HepG2 (cell line): ENCODE measurements at regions not wholly inside any gene's neighbourhood (a gene's known extent, or its start where the extent isn't known, plus 50 kb on each side); places are given as distances from the start of the nearest gene placed in this dataset.
A peak's percentile ranks its signal among the peaks of the same experiment; 100 is the strongest.

ENCODE experiments used
- ATAC-seq: fragments of 200-7000 bp; cut with Tn5 transposase; 3 replicates; pipeline ENCODE4 v1.9.1; 2020; ENCODE audit warnings: mild to moderate bottlenecking, moderate library complexity
- BruUV-seq: library from RNA; stranded (reverse); fragments of 400-500 nt; replicated peaks from 2 replicates; lab custom pipeline; 2021; lab: Mats Ljungman, UMichigan
- CTCF ChIA-PET: fragments of 300-600 bp; formaldehyde crosslinking; extraction: SDS; loops from one replicate; lab custom pipeline; 2021; ENCODE audit warnings: low total read pairs, inconsistent platforms, low intra/inter-chr PET ratio; lab: Yijun Ruan, JAX
- POLR2A ChIA-PET: fragments of 350-600 bp; sonication (Branson Sonifier 250); formaldehyde crosslinking; loops from one replicate; lab custom pipeline; 2020; ENCODE audit warnings: antibody characterized with exemption, inconsistent platforms; lab: Yijun Ruan, JAX
- DNase-seq: peaks from one replicate; pipeline ENCODE4 v3.0.0-alpha.2; 2015; ENCODE audit warnings: low spot score
- FAIRE-seq: peaks from 3 replicates; lab custom pipeline; 2011; peaks lifted over from hg19 to GRCh38; lab: Jason Lieb, UNC
- H2AFZ ChIP-seq: one replicate; pipeline ENCODE4 v1.6.1; 2011; ENCODE audit warnings: low read length, inconsistent platforms
- H3K27ac ChIP-seq: fragments of 300-600 bp; 3 replicates; pipeline ENCODE4 v1.8.0; 2011; ENCODE audit warnings: mixed run types, mild to moderate bottlenecking, mixed read lengths, low read length, inconsistent platforms; ENCODE audit not compliant: insufficient read depth; ENCODE audit errors: extremely low read length
- H3K27me3 ChIP-seq, 2 experiments: fragments of 200-600 bp in 1 of 2; 2 replicates in 1 of 2; 3 replicates in 1 of 2; pipeline versions ENCODE4 v1.6.0 to v1.8.0; 2011; ENCODE audit warnings: low read length in 2 of 2, mild to moderate bottlenecking in 2 of 2, moderate library complexity in 2 of 2, inconsistent platforms in 1 of 2; ENCODE audit not compliant: insufficient read depth in 2 of 2, control insufficient read depth in 1 of 2
- H3K36me3 ChIP-seq, 2 experiments: fragments of 200-600 bp in 1 of 2; replicated peaks in 1 of 2; 2 replicates in 1 of 2; 3 replicates in 1 of 2; pipeline versions ENCODE4 v1.5.1 to v1.8.0; 2011; ENCODE audit warnings: low read length in 2 of 2, inconsistent platforms in 1 of 2; ENCODE audit not compliant: insufficient read depth in 2 of 2, control insufficient read depth in 1 of 2
- H3K4me1 ChIP-seq: 2 replicates; pipeline ENCODE4 v1.5.1; 2012; ENCODE audit warnings: low read length, inconsistent platforms; ENCODE audit not compliant: insufficient read depth
- H3K4me2 ChIP-seq: 2 replicates; pipeline ENCODE4 v1.6.0; 2011; ENCODE audit warnings: low read depth, low read length, inconsistent platforms
- H3K4me3 ChIP-seq, 3 experiments: fragments of 200-600 bp in 1 of 3; sonication (generic), shearing (Covaris generic) in 1 of 3; replicated peaks in 1 of 3; 2 replicates each; pipeline ENCODE4 v1.5.1; 2011 to 2016; ENCODE audit warnings: low read length in 3 of 3, inconsistent platforms in 2 of 3, low read depth in 2 of 3, mild to moderate bottlenecking in 2 of 3, control low read depth in 1 of 3, mixed read lengths in 1 of 3; ENCODE audit not compliant: insufficient read depth in 1 of 3
- H3K79me2 ChIP-seq: one replicate; pipeline ENCODE4 v1.6.1; 2011; ENCODE audit warnings: low read length, inconsistent platforms; ENCODE audit not compliant: insufficient read depth
- H3K9ac ChIP-seq: 2 replicates; pipeline ENCODE4 v1.6.0; 2011; ENCODE audit warnings: mild to moderate bottlenecking, low read depth, low read length, inconsistent platforms; ENCODE audit not compliant: insufficient read depth
- H3K9me3 ChIP-seq: 2 replicates; pipeline ENCODE4 v1.5.1; 2012; ENCODE audit warnings: mild to moderate bottlenecking, low read length
- H4K20me1 ChIP-seq: 2 replicates; pipeline ENCODE4 v1.6.0; 2011; ENCODE audit warnings: inconsistent platforms, mild to moderate bottlenecking, low read length, moderate library complexity; ENCODE audit not compliant: insufficient read depth
- E2F5 ChIP-seq: sonication (generic); formaldehyde crosslinking; conservative IDR thresholded peaks from 2 replicates; pipeline ENCODE4 v1.4.0; 2020; ENCODE audit warnings: missing genetic modification reagents
- FOSL2 ChIP-seq: sonication (generic); formaldehyde crosslinking; IDR thresholded peaks from 2 replicates; pipeline ENCODE4 v1.4.0; 2020; ENCODE audit warnings: missing genetic modification reagents
- PAX8 ChIP-seq: sonication (generic); formaldehyde crosslinking; IDR thresholded peaks from 2 replicates; pipeline ENCODE4 v1.8.0; 2022; ENCODE audit warnings: mild to moderate bottlenecking, missing genetic modification reagents, borderline replicate concordance
- SMARCC2 ChIP-seq: fragments of 450-650 bp; IDR thresholded peaks from 2 replicates; pipeline ENCODE4 v1.6.1; 2017; ENCODE audit warnings: antibody characterized with exemption, mild to moderate bottlenecking
- TARDBP ChIP-seq: sonication (generic); formaldehyde crosslinking; IDR thresholded peaks from 2 replicates; pipeline ENCODE4 v1.8.0; 2022; ENCODE audit warnings: mild to moderate bottlenecking, missing genetic modification reagents
- TCF7L2 ChIP-seq: IDR thresholded peaks from 2 replicates; pipeline ENCODE4 v1.6.1; 2011; ENCODE audit warnings: mild to moderate bottlenecking, low read depth, low read length, moderate library complexity
- ZBTB4 ChIP-seq: sonication (generic); formaldehyde crosslinking; IDR thresholded peaks from 2 replicates; pipeline ENCODE4 v1.4.0; 2020; ENCODE audit warnings: missing genetic modification reagents, mild to moderate bottlenecking, borderline replicate concordance
- ZNF652 ChIP-seq: IDR thresholded peaks from 2 replicates; pipeline ENCODE4 v1.6.1; 2016; ENCODE audit warnings: low read depth, borderline replicate concordance
- ZNF737 ChIP-seq: sonication (generic); formaldehyde crosslinking; IDR thresholded peaks from 2 replicates; pipeline ENCODE4 v1.5.0; 2020; ENCODE audit warnings: missing genetic modification reagents, mild to moderate bottlenecking, borderline replicate concordance
- WGBS: methylation state at CpG from one replicate; pipeline ENCODE4 v1.1.6; 2017; ENCODE audit warnings: low lambda C conversion rate; 5-methylcytosine and 5-hydroxymethylcytosine counted together
- in situ Hi-C: cut with HindIII; loops from 2 replicates; pipeline ENCODE4 v1.10.0; 2017; ENCODE audit warnings: low pct_unique_long_range_greater_than_20kb; ENCODE audit not compliant: extremely low pct_ligation_motif_present
- intact Hi-C: fragments of 100-400 bp; cut with micrococcal nuclease; formaldehyde crosslinking; loops from one replicate; pipeline ENCODE4 v1.10.0; 2022; ENCODE audit not compliant: unreplicated experiment

- ATAC-seq (no peak), FAIRE-seq (no peak), DNase-seq (no peak)
- TF ChIP-seq SMARCC2 (no peak), FOSL2 (CRISPR knock-in tag) (peak; percentile 60)
- H2AFZ ChIP-seq: no peak overlapping the region
- in situ Hi-C loops: no loop called here
- no peak overlapping the region for H3K9ac ChIP-seq
- no peak overlapping the region for H3K27ac ChIP-seq
- WGBS: 12% methylated on average over 10 of the region's 10 CpGs
- CTCF ChIA-PET: no interaction called here
- no peak overlapping the region for H3K4me2 ChIP-seq
- POLR2A ChIA-PET: no interaction called here
- H3K36me3 ChIP-seq: no peaks in the 10 kb centered on the region
- no peaks in the 10 kb centered on the region for H4K20me1 ChIP-seq
- no peaks in the 10 kb centered on the region for H3K27me3 ChIP-seq
- H3K9me3 ChIP-seq: no peaks in the 10 kb centered on the region
- H3K4me3 ChIP-seq: no peak overlapping the region
- intact Hi-C loops: no loop called here
- no peaks in the 10 kb centered on the region for H3K79me2 ChIP-seq
- BruUV-seq: no TSS peak
- no peaks in the 10 kb centered on the region for H3K4me1 ChIP-seq
Measured at GRCh38 chr17:70661342-70662222, 492.2 kb downstream of the KCNJ2 start.

GRCh38 chr17:70668276-70668937 lies 499.1 kb downstream of the KCNJ2 start:
- H3K9me3 ChIP-seq: no peaks in the 10 kb centered on the region
- TF ChIP-seq ZBTB4 (CRISPR knock-in tag) (no peak), ZNF652 (CRISPR knock-in tag) (0 out of 2 replicates have a peak, but pooled peaks have one; percentile 27), TCF7L2 (no peak), TARDBP (CRISPR knock-in tag) (no peak), PAX8 (no peak), ZNF737 (CRISPR knock-in tag) (no peak), E2F5 (no peak)
- TF ChIP-seq, all 625 proteins: peak for 1
- CTCF ChIA-PET: no interaction called here
- no peak overlapping the region for H2AFZ ChIP-seq
- ATAC-seq (peak; percentile 67), DNase-seq (no peak), FAIRE-seq (no peak)
- no peaks in the 10 kb centered on the region for H3K36me3 ChIP-seq
- no peaks in the 10 kb centered on the region for H3K79me2 ChIP-seq
- no peak overlapping the region for H3K27ac ChIP-seq
- H3K4me1 ChIP-seq: no peaks in the 10 kb centered on the region
- WGBS: 33% methylated on average over 10 of the region's 10 CpGs
- H3K9ac ChIP-seq: no peak overlapping the region
- H3K4me3 ChIP-seq: no peak overlapping the region
- no TSS peak for BruUV-seq
- in situ Hi-C loops (no loop called here), intact Hi-C loops (no loop called here)
- POLR2A ChIA-PET: no interaction called here
- H4K20me1 ChIP-seq: no peaks in the 10 kb centered on the region
- H3K4me2 ChIP-seq: no peak overlapping the region
- H3K27me3 ChIP-seq: no peaks in the 10 kb centered on the region
